H1 (cell line): ENCODE measurements at regions not wholly inside any gene's neighbourhood (a gene's known extent, or its start where the extent isn't known, plus 50 kb on each side); places are given as distances from the start of the nearest gene placed in this dataset.

Experiments
- CTCF ChIA-PET: fragments of 300-600 bp; sonication (Branson Sonifier 250); formaldehyde crosslinking; loops from one replicate; lab custom pipeline; 2021; ENCODE audit not compliant: partially characterized antibody; lab: Charles Lee
- POLR2A ChIA-PET: fragments of 300-600 bp; sonication (Branson Sonifier 250); formaldehyde crosslinking; loops from one replicate; lab custom pipeline; 2021; ENCODE audit warnings: inconsistent platforms; ENCODE audit not compliant: partially characterized antibody; lab: Charles Lee
- DNase-seq, 2 experiments: peaks; one replicate each; pipeline versions ENCODE4 v3.0.0 to v3.0.0-alpha.2; 2010 to 2022; ENCODE audit warnings: low spot score in 2 of 2, low read depth in 1 of 2, mixed read lengths in 1 of 2
- FAIRE-seq: peaks from 2 replicates; lab custom pipeline; 2011; peaks lifted over from hg19 to GRCh38; lab: Jason Lieb, UNC
- H2AFZ ChIP-seq: 2 replicates; pipeline ENCODE4 v1.8.1; 2012; ENCODE audit warnings: low read length, inconsistent platforms
- H2AK5ac ChIP-seq: 2 replicates; pipeline ENCODE4 v1.6.1; 2013; ENCODE audit warnings: low read depth, low read length
- H2BK120ac ChIP-seq: replicated peaks from 2 replicates; pipeline ENCODE3; 2013; ENCODE audit warnings: low read depth, low read length, inconsistent platforms
- H2BK12ac ChIP-seq: 2 replicates; pipeline ENCODE4 v1.6.1; 2013; ENCODE audit warnings: low read depth, low read length
- H2BK15ac ChIP-seq: 2 replicates; pipeline ENCODE4 v1.6.1; 2013; ENCODE audit warnings: low read length
- H2BK20ac ChIP-seq: 2 replicates; pipeline ENCODE4 v1.6.1; 2013; ENCODE audit warnings: low read length
- H2BK5ac ChIP-seq: 2 replicates; pipeline ENCODE4 v1.6.1; 2013; ENCODE audit warnings: low read depth, low read length
- H3K14ac ChIP-seq: 2 replicates; pipeline ENCODE4 v1.6.1; 2013; ENCODE audit warnings: inconsistent platforms; ENCODE audit not compliant: insufficient read length
- H3K18ac ChIP-seq: 2 replicates; pipeline ENCODE4 v1.6.1; 2013; ENCODE audit warnings: low read length; ENCODE audit errors: extremely low read depth
- H3K23ac ChIP-seq: 2 replicates; pipeline ENCODE4 v1.6.1; 2013; ENCODE audit warnings: inconsistent platforms; ENCODE audit not compliant: insufficient read length
- H3K23me2 ChIP-seq: 2 replicates; pipeline ENCODE4 v1.6.1; 2013; ENCODE audit warnings: low read depth, low read length
- H3K27ac ChIP-seq: 2 replicates; pipeline ENCODE4 v1.6.1; 2011; ENCODE audit warnings: low read depth, low read length, inconsistent platforms
- H3K27me3 ChIP-seq, 4 experiments: replicated peaks in 1 of 4; 1 replicate in 1 of 4; 2 replicates in 3 of 4; pipeline versions ENCODE4 v1.6.1 to v1.8.1; 2011 to 2013; ENCODE audit warnings: low read length in 3 of 4, mild to moderate bottlenecking in 3 of 4, inconsistent platforms in 2 of 4, mixed read lengths in 2 of 4, moderate library complexity in 1 of 4; ENCODE audit not compliant: control insufficient read depth in 3 of 4, insufficient read depth in 3 of 4; ENCODE audit errors: extremely low read depth in 1 of 4
- H3K36me3 ChIP-seq, 4 experiments: 2 replicates each; pipeline versions ENCODE4 v1.6.1 to v1.8.1; 2011 to 2013; ENCODE audit warnings: mild to moderate bottlenecking in 4 of 4, low read length in 3 of 4, moderate library complexity in 2 of 4, control low read depth in 1 of 4, inconsistent platforms in 1 of 4; ENCODE audit not compliant: insufficient read depth in 4 of 4, control insufficient read depth in 2 of 4
- H3K4ac ChIP-seq: replicated peaks from 2 replicates; pipeline ENCODE3; 2013; ENCODE audit warnings: low read length, low read depth, mixed read lengths, inconsistent platforms; ENCODE audit not compliant: insufficient read length
- H3K4me1 ChIP-seq, 4 experiments: replicated peaks in 1 of 4; 1 replicate in 1 of 4; 2 replicates in 3 of 4; pipeline versions ENCODE4 v1.6.1 to v1.8.1; 2011 to 2013; ENCODE audit warnings: low read length in 3 of 4, inconsistent platforms in 2 of 4, mixed read lengths in 1 of 4; ENCODE audit not compliant: insufficient read depth in 4 of 4, control insufficient read depth in 3 of 4
- H3K4me2 ChIP-seq, 2 experiments: 2 replicates each; pipeline versions ENCODE4 v1.6.1 to v1.8.1; 2011 to 2013; ENCODE audit warnings: low read depth in 2 of 2, low read length in 2 of 2, control low read depth in 1 of 2, inconsistent platforms in 1 of 2, mild to moderate bottlenecking in 1 of 2; ENCODE audit not compliant: insufficient read depth in 1 of 2
- H3K4me3 ChIP-seq, 4 experiments: fragments of 200-600, 300-600 bp in 1 of 4; sonication (generic), shearing (Covaris generic), sonication (Bioruptor Twin) in 1 of 4; 2 replicates each; pipeline versions ENCODE4 v1.5.1 to v1.8.1; 2011 to 2016; ENCODE audit warnings: low read length in 4 of 4, low read depth in 3 of 4, control low read depth in 2 of 4, inconsistent platforms in 2 of 4, mild to moderate bottlenecking in 2 of 4, mixed read lengths in 1 of 4, moderate library complexity in 1 of 4; ENCODE audit not compliant: insufficient read depth in 2 of 4; ENCODE audit errors: extremely low read depth in 1 of 4
- H3K56ac ChIP-seq: replicated peaks from 2 replicates; pipeline ENCODE3; 2013; ENCODE audit warnings: low read depth, mild to moderate bottlenecking, mixed read lengths, low read length, inconsistent platforms; ENCODE audit not compliant: insufficient read length
- H3K79me1 ChIP-seq: 2 replicates; pipeline ENCODE4 v1.6.1; 2013; ENCODE audit warnings: low read depth, low read length, control low read depth
- H3K79me2 ChIP-seq, 2 experiments: 2 replicates each; pipeline versions ENCODE4 v1.6.1 to v1.8.1; 2012 to 2013; ENCODE audit warnings: low read length in 2 of 2, mild to moderate bottlenecking in 2 of 2, inconsistent platforms in 1 of 2; ENCODE audit not compliant: insufficient read depth in 2 of 2, control insufficient read depth in 1 of 2
- H3K9ac ChIP-seq, 4 experiments: replicated peaks in 1 of 4; 1 replicate in 1 of 4; 2 replicates in 3 of 4; pipeline versions ENCODE4 v1.6.1 to v1.8.1; 2011 to 2013; ENCODE audit warnings: low read depth in 3 of 4, low read length in 3 of 4, control low read depth in 2 of 4, mild to moderate bottlenecking in 2 of 4, moderate library complexity in 2 of 4, inconsistent platforms in 1 of 4; ENCODE audit errors: extremely low read depth in 1 of 4
- H3K9me3 ChIP-seq, 2 experiments: 2 replicates each; pipeline versions ENCODE4 v1.6.1 to v1.8.1; 2012 to 2013; ENCODE audit warnings: mild to moderate bottlenecking in 2 of 2, moderate library complexity in 2 of 2, control low read depth in 1 of 2, inconsistent platforms in 1 of 2, low read depth in 1 of 2, low read length in 1 of 2, mixed read lengths in 1 of 2; ENCODE audit not compliant: insufficient read depth in 2 of 2
- H4K20me1 ChIP-seq, 2 experiments: replicated peaks in 1 of 2; 2 replicates each; pipeline versions ENCODE3 to v1.8.1; 2011 to 2013; ENCODE audit warnings: inconsistent platforms in 2 of 2, low read length in 2 of 2, mild to moderate bottlenecking in 1 of 2; ENCODE audit not compliant: insufficient read depth in 2 of 2, control insufficient read depth in 1 of 2
- H4K5ac ChIP-seq: 2 replicates; pipeline ENCODE4 v1.6.1; 2013; ENCODE audit warnings: low read length, low read depth, mixed read lengths, inconsistent platforms; ENCODE audit not compliant: insufficient read length
- H4K8ac ChIP-seq: 2 replicates; pipeline ENCODE4 v1.8.0; 2013; ENCODE audit warnings: mild to moderate bottlenecking, moderate library complexity, low read length, inconsistent platforms; ENCODE audit not compliant: insufficient read depth; ENCODE audit errors: extremely low read depth
- H4K91ac ChIP-seq: replicated peaks from 2 replicates; pipeline ENCODE3; 2013; ENCODE audit warnings: low read length, mixed read lengths, inconsistent platforms; ENCODE audit not compliant: insufficient read length
- CEBPB ChIP-seq: IDR thresholded peaks from 2 replicates; pipeline ENCODE4 v1.6.1; 2012; ENCODE audit warnings: low read depth, low read length
- GABPA ChIP-seq: IDR thresholded peaks from 2 replicates; pipeline ENCODE4 v1.6.1; 2011; ENCODE audit warnings: mild to moderate bottlenecking, low read length, moderate library complexity, borderline replicate concordance; ENCODE audit not compliant: insufficient read depth
- WGBS, 2 experiments: shearing (Covaris generic) in 1 of 2; methylation state at CpG; one replicate each; pipeline versions ENCODE4 v1.1.6 to v1.1.7; 2013 to 2015; ENCODE audit warnings: low lambda C conversion rate in 2 of 2, mixed read lengths in 2 of 2, inconsistent platforms in 1 of 2, low coverage in 1 of 2, missing lambda C conversion rate in 1 of 2; ENCODE audit not compliant: insufficient replicate concordance in 2 of 2, insufficient coverage in 1 of 2, insufficient read length in 1 of 2; ENCODE audit errors: extremely low coverage in 1 of 2, missing lambda C conversion rate in 1 of 2; 5-methylcytosine and 5-hydroxymethylcytosine counted together

- no peak overlapping the region for H3K14ac ChIP-seq
- ChIA-PET POLR2A (no interaction called here), CTCF (interaction anchor here (2.4 kb wide), 1 partner anchor 15 kb away, joined by 12 read pairs; no protein-coding TSS in a partner anchor)
- H4K8ac ChIP-seq = no peak overlapping the region
- no peak overlapping the region for H3K27ac ChIP-seq
- TF ChIP-seq CEBPB = no peak
- TF ChIP-seq GABPA = no peak
- no peak overlapping the region for H2BK15ac ChIP-seq
- no peaks in the 10 kb centered on the region for H3K4me1 ChIP-seq
- no peak overlapping the region for H3K4ac ChIP-seq
- no peaks in the 10 kb centered on the region for H3K79me2 ChIP-seq
- no peak overlapping the region for H2AK5ac ChIP-seq
- no peak overlapping the region for H3K56ac ChIP-seq
- H2AFZ ChIP-seq = no peak overlapping the region
- no peaks in the 10 kb centered on the region for H3K79me1 ChIP-seq
- no peak overlapping the region for H2BK20ac ChIP-seq
- no peak for DNase-seq
- FAIRE-seq = no peak
- H3K9ac ChIP-seq = no peak overlapping the region
- H2BK5ac ChIP-seq = no peak overlapping the region
- no peak overlapping the region for H3K4me2 ChIP-seq
- no peaks in the 10 kb centered on the region for H3K36me3 ChIP-seq
- H3K23ac ChIP-seq = no peak overlapping the region
- no peak overlapping the region for H2BK12ac ChIP-seq
- WGBS, 2 experiments = 87% methylated on average over 7 of the region's 7 CpGs; no CpG with 5 or more reads in 1 of the 2 experiments
- no peaks in the 10 kb centered on the region for H3K27me3 ChIP-seq
- H3K9me3 ChIP-seq = no peaks in the 10 kb centered on the region
- H2BK120ac ChIP-seq = no peak overlapping the region
- H3K4me3 ChIP-seq = no peak overlapping the region
- no peak overlapping the region for H3K18ac ChIP-seq
- no peaks in the 10 kb centered on the region; the same call in 1 of the 2 replicates for H3K23me2 ChIP-seq
- no peak overlapping the region for H4K91ac ChIP-seq
- no peaks in the 10 kb centered on the region for H4K20me1 ChIP-seq
- H4K5ac ChIP-seq = no peak overlapping the region
These were observed 275.0 kb downstream of the TNS1 start for GRCh38 chr2:217727801-217728200.
